HG02759 (cell line): ENCODE measurements at regions not wholly inside any gene's neighbourhood (a gene's known extent, or its start where the extent isn't known, plus 50 kb on each side); places are given as distances from the start of the nearest gene placed in this dataset.
"Not testable (repeated sequence)": the region's sequence is repeated elsewhere in the genome, so short reads cannot be mapped to it uniquely, and the experiment has no call there.

Experiments
- ATAC-seq: cut with Tn5 transposase; IDR thresholded peaks from one replicate; pipeline ENCODE4 v1.9.1; 2021; ENCODE audit warnings: mild to moderate bottlenecking, moderate library complexity; ENCODE audit not compliant: unreplicated experiment

GRCh38 chr1:118479351-118479750 lies 294.3 kb upstream of the SPAG17 start:
- no peak for ATAC-seq

DNA sequence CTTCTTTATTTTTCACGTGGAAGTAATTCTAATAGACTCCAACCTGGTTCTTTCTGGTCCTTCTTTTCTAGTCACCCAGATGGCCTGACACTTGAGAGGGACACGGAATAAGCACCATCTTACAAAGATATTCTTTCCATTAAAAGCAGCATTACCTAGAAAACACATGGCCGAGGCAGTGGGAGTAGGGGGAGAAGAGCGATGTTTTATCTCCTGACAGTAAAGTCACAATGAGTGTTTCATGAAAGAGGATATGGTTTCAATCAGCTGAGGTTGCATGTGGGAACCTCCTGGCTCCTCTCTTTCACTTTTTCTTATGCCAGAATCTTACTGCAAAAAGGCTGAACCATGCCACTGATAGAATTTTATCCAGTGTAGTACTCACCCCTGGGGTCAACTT lies 288.8 kb upstream of the SPAG17 start:
- no peak for ATAC-seq

GRCh38 chr1:118464460-118464859 lies 279.4 kb upstream of the SPAG17 start:
- ATAC-seq: not testable (repeated sequence)

- ATAC-seq: no peak
These were observed 276.1 kb upstream of the SPAG17 start for GRCh38 chr1:118461154-118461553.

DNA sequence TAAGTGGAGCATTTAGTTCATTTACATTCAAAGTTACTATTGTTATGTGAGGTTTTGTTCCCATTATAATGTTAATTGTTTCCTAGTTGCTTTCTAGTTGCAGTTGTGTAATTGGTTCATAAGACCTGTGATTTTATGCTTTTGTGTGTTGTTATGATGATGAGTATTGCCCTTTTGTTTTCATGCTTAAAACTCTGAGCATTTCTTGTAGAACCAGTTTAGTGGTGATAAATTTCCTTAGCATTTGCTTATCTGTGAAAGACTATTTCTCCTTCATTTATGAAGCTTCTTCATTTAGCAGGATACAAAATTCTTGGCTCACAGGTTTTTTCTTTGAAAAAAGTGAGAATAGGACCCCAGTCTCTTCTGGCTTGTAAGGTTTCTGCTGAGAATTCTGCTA lies 274.8 kb upstream of the SPAG17 start:
- no peak for ATAC-seq

DNA sequence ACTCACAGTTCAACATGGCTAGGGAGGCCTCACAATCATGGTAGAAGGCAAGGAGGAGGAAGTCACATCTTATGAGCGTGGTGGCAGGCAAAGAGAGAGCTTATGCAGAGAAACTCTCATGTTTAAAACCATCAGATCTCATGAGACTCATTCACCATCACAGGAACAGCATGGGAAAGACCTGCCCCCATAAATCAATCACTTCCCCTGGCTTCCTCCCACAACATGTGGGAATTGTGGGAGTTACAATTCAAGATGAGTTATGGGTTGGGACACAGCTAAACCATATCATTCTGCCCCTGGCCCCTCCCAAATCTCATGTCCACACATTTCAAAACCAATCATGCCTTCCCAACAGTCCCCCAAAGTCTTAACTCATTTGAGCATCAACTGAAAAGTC lies 268.8 kb upstream of the SPAG17 start:
- ATAC-seq: not testable (repeated sequence)

DNA sequence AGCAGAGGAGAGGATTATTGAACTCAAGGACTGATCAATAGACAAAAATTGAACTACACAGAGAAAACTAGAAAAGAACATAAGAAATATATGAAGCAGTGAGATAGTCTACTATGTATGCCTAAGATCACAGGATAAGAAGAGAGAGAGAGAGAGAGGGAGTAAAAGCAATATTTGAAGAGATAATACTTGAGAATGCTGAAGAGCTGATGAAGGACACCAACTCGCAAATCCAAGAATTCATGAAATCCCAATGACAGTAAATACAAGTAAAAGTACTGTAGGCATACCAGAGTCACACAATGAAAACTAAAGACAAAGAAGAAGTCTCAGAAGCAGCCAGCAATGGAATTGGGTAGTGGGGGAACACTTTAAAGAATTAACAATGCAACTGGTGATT lies 260.1 kb upstream of the SPAG17 start:
- no peak for ATAC-seq

DNA sequence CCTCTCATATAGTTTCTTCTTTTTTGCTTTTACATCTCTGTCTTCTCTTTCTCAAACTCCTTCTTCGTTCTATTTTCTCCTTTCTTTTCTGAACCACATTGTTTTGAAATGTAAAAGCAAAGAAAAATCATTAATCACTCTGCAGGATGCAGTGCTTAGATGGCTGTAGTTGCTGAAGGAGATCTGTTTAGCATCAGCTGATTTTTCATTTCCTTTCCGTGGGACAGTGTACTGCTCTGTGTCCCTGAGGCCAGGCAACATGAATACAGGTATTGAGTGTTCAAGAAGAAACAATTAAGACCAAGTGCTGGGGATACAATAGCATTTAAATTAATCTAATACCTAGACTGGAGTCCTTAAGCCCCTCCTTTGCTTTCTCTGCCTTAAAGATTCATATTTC lies 257.2 kb upstream of the SPAG17 start:
- no peak for ATAC-seq

DNA sequence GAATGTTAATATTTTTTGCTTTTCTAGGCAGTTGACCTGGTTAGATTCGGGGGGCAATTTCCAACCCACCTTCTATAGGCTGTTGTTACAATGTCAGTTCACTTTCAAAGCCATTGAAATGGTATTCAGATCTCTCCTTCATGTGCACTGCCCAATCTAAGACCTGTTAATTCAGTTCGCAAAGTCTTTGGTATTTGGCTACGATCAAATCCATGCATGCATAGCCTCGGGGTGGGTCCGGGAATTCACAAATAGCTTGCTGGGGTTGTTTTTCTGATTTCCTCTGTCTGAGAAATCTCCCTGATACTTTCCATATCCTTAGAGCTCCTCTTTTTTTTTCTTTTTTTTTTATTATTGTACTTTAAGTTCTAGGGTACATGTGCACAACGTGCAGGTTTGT lies 252.6 kb upstream of the SPAG17 start:
- no peak for ATAC-seq

DNA sequence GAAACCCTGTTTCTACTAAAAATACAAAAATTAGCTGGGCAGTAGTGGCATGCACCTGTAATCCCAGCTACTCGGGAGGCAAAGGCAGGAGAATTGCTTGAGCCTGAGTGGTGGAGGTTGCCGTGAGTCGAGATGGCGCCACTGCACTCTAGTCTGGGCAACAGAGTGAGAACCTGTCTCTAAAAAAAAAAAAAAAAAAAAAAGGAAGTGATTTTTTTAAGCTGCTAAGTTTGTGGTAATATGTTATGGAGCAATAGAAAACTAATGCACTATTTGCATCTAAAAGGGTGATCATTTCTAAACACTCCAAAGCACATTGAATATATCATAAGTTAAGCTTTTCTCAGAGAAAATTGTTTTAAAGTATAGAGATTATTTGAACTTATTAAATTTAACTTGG lies 244.8 kb upstream of the SPAG17 start:
- ATAC-seq: no peak

DNA sequence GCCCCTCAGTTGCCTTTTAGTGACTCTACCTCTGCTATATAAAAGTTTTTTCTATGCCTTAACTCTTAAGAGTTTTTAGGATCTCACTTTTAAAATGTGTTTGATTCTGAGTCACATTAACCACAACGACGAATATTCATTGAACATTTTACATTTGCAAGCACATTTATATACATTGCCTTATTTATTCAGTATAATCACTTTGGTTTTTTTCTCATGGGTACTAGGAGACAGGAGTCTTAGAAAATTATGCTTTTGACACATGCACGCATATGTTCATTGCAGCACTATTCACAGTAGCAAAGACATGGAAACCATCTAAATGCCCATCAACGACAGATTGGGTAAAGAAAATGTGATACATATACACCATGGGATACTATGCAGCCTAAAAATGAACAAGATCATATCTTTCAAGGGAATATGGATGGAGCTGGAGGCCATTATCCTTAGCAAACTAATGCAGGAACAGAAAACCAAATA lies 236.9 kb upstream of the SPAG17 start:
- no peak for ATAC-seq

- no peak for ATAC-seq
These were observed 219.0 kb upstream of the SPAG17 start for GRCh38 chr1:118404024-118404423.

DNA sequence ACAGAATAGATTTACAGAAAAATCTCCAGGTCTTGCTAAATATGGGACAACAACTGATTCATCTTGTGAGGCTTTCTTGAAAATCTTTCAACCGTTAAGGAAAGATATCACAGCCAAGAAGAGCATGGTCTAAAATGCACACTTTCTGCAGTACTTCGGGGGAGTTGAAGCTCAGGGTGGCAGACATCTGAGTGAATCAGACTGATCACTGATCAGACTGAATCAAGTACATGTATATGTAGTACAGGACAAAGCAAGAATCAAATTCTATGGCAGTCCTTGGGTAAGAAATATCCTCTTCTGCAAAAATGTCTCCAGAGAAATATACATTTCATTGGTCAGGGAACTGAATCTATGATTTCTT lies 212.4 kb upstream of the SPAG17 start:
- ATAC-seq: no peak

DNA sequence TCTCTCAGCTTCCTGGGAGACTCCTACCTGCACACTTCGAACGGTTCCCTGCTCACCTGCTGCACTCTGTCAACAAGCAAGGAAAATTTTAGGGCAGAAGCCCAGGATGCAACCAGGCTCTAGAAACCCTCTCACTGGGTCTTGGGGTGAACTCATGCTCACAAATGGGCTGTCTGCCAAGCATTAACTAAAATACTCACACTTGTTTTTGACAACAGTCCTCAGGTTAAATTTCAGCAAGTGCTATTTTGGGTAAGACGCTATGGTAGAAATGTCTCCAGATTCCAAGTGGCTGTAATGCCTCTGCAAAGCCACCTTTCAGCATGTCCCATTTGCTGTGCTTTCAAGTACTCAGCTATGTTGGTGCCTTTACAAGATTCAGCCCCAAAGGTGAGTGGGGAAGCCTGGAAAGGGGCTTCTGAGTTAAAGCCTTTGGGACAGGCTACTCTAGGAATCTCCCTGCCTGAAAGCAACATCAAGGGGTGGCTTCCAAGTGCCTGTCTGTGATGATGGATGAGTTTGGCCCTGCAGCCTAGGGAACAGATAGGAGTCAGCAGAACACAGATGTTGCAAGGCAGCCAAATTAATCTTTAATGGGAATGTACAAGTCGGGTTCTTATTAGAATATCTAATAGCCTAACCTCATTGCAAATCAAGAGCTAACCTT lies 211.9 kb upstream of the SPAG17 start:
- ATAC-seq: no peak

GRCh38 chr1:118396279-118396678 lies 211.3 kb upstream of the SPAG17 start:
- ATAC-seq: no peak

GRCh38 chr1:118395430-118395991 lies 210.5 kb upstream of the SPAG17 start:
- ATAC-seq: no peak

GRCh38 chr1:118390955-118391354 lies 205.9 kb upstream of the SPAG17 start:
- ATAC-seq: no peak

DNA sequence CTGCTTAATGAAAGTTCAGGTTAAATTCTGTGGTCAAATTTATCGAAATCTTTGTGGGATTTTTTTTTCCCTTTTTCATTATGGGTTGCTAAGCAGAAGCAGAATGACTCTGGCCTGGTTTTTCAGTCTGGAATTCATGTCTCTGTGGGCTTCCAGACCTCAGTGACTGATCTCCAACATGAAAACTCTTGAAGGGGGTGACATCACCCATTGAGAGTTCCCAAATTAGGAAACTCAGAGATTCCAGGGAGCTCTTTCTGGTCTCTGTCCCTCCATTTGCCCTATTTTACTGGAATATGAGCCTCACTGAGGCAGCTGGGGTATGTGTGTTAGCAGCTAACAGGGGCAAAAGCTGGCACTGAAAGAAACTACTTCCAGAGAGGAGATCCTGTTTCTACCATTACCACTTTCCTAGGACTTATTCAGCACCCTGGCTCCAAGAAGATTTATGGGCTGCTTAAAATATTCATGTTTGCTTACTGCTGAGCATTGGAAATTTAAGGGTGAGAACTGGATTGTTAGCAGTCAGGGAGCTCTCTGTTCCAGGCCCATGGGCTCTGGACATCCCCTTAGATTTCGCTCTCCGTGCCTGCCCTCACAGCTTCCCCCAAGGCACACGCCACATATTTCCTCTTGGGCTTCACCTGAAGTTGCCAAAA lies 203.4 kb upstream of the SPAG17 start:
- ATAC-seq: no peak

- ATAC-seq: no peak
These were observed 196.3 kb upstream of the SPAG17 start for GRCh38 chr1:118381197-118381869.

DNA sequence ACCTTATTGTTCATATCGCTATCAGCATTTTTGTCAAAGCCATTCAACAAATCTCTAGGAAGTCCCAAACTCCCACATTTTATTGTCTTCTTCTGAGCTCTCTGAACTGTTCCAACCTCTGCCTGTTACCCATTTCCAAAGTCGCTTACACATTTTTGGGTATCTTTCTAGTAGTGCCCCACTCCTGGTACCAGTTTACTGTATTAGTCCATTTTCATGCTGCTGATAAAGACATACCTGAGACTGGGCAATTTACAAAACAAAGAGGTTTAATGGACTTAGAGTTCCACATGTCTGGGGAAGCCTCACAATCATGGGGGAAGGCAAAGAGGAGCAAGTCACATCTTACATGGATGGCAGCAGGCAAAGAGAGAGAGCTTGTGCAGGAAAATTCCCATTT lies 192.2 kb upstream of the SPAG17 start:
- not testable (repeated sequence) for ATAC-seq

- no peak for ATAC-seq
These were observed 186.6 kb upstream of the SPAG17 start for GRCh38 chr1:118371612-118372011.

DNA sequence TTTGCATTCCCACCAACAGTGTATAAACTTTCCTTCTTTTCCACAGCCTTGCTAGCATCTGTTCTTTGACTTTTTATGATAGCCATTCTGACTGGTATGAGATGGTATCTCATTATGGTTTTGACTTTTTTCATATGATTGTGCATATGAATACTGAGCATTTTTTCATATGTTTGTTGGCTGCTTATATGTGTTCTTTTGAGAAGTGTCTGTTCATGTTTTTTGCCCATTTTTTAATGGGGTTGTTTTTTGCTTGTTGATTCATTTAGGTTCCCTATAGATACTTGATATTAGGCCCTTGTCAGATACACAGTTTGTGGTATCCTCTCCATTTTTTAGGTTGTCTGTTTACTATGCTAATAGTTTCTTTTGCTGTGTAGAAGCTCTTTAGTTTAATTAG lies 185.8 kb upstream of the SPAG17 start:
- no peak for ATAC-seq
